ENCODE measurements at regions not wholly inside any gene's neighbourhood (a gene's known extent, or its start where the extent isn't known, plus 50 kb on each side); places are given as distances from the start of the nearest gene placed in this dataset.

DNA sequence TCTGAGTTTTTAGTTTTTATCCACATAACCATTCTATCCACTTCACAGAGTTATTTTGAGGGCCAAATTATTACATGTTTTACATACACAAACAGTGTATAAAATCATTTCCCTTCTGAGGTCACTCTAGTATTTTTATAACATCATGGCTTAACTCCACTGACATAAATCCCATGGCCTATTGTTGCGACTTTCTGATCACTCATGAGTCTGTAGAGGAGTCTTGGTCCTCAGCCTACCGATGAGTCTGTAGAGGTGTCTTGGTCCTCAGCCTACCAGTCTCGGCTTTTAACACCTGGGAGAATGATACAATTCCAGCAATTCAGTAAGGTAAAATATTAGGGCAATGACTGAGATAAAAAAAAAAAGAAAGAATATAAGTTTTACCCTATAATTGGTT is 483.7 kb downstream of the USP25 start:
- TF ChIP-seq, protein P1, sequence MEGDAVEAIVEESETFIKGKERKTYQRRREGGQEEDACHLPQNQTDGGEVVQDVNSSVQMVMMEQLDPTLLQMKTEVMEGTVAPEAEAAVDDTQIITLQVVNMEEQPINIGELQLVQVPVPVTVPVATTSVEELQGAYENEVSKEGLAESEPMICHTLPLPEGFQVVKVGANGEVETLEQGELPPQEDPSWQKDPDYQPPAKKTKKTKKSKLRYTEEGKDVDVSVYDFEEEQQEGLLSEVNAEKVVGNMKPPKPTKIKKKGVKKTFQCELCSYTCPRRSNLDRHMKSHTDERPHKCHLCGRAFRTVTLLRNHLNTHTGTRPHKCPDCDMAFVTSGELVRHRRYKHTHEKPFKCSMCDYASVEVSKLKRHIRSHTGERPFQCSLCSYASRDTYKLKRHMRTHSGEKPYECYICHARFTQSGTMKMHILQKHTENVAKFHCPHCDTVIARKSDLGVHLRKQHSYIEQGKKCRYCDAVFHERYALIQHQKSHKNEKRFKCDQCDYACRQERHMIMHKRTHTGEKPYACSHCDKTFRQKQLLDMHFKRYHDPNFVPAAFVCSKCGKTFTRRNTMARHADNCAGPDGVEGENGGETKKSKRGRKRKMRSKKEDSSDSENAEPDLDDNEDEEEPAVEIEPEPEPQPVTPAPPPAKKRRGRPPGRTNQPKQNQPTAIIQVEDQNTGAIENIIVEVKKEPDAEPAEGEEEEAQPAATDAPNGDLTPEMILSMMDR (conservative IDR thresholded peaks at IDR 0.05) = no peak
- no peak for TF ChIP-seq ZFX (IDR thresholded peaks at IDR 0.05)

Data from C4-2B (cell line).